ENCODE measurements at regions not wholly inside any gene's neighbourhood (a gene's known extent, or its start where the extent isn't known, plus 50 kb on each side); places are given as distances from the start of the nearest gene placed in this dataset.
"Not testable (repeated sequence)": the region's sequence is repeated elsewhere in the genome, so short reads cannot be mapped to it uniquely, and the experiment has no call there.

DNA sequence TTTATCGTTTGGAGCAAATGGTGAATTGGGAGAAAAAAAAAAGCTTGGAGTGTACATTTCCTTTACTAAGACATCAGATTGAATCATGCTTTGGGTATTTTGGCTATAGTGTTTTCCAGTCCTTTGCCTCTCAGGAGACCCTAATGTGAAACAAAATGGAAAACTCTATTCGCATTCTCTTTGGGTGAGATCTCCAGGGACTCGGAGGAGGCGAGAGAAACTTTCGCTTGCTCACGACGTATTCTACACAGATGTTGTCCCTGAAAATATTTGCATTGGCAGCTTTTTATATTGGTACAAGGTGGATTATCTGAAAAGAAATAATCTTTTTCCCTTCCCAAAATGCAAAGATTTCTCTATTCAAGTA is 1240.1 kb upstream of the WWC1 start:
- DNase-seq (ENCODE audit: low read depth), result no peak

DNA sequence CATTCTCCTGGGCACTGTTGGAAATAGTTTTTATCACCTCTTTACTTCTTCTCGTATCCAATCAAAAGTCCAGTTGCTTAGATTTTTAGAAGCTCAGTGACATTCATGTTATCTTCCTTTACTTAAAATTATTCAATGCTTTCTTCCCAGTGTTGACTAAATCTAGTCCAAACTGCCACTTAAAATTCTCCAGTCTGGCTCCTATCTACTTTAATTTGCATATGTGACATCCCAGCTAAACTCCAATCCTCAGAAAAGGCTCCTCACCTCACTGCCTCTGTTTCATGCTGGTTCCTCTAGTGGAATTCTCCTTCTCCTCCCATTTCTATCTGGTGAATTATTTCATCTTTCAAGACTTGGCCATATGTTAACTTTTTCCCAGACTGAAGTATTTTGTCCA is 1238.7 kb upstream of the WWC1 start:
- DNase-seq (ENCODE audit: low read depth), result no peak

DNA sequence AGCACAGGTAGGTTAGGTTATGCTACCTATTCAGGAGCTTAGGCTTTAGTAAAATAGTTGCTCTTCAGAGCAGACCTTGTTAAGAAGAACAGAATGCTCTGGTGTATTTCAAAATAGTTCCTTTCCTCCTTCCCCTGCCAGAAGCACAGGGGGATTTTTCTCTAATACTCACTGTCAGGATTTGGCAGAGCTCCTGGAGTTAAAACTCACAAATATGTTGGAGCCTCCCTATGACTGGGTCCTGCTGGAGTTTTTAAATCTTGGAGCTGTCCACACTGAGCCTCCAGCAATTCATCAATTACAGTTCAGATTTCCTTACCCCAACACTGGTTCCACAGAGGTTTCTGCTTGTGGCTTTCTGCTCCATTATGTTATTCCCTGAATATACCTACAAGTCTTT is 1233.8 kb upstream of the WWC1 start:
- DNase-seq (ENCODE audit: low read depth), result no peak

DNA sequence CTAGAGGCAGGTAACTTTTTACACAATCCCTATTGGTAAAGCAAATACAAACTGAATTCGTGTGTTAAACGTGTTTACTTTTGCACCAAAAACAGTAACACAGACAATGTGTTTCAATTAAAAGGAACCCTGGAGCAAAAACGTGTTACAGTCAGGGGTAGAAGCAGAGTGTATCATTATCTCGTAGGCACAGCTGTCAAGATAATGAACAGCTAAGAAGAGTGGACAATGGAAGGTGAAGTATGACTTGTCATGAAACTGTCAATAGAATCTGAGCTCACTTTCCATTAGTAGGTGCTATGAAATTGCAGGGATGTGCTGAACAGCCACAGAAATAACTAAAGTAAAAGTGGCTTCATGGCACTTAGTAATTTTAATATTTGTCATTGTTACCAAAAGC is 1229.8 kb upstream of the WWC1 start:
- DNase-seq (ENCODE audit: low read depth), result no peak

DNA sequence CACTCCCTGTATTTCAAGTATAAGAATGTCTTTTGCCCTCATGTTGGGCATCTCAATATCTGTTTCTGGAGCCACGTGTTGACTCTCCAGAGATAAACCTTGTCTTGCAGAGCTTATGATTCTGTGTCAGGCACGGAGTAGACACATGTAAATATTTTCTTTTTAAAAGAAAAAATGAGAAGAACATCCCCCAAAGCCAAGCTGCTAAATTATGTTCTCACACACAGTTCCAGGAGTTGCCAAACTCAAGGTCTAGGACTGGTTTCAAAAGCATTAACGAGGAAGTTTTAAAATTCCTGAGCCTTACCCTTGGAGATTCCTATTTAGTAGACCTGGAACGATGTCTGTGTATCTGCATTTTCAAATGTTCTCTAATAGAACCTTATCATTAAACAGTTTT is 1228.3 kb upstream of the WWC1 start:
- DNase-seq (ENCODE audit: low read depth), result no peak

DNA sequence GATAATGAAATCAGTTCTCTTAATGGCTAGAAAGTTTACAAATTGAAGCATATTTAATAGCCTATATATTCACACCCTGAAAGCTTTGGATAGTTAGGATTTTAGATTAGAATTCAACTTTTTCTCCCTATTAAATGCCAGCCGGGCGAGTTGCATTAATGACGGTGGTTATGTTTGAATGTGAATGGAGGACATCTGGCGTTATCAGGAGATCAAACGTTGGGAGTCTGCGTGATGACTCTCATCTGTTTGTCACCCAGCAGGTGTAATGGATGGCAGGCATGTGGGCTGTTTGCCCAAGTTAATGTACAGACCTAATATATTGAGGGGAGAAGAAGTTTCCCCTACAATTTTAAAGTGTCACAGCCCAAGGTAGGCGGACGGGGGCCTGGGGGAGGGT is 1227.7 kb upstream of the WWC1 start:
- no peak for DNase-seq (ENCODE audit: low read depth)

DNA sequence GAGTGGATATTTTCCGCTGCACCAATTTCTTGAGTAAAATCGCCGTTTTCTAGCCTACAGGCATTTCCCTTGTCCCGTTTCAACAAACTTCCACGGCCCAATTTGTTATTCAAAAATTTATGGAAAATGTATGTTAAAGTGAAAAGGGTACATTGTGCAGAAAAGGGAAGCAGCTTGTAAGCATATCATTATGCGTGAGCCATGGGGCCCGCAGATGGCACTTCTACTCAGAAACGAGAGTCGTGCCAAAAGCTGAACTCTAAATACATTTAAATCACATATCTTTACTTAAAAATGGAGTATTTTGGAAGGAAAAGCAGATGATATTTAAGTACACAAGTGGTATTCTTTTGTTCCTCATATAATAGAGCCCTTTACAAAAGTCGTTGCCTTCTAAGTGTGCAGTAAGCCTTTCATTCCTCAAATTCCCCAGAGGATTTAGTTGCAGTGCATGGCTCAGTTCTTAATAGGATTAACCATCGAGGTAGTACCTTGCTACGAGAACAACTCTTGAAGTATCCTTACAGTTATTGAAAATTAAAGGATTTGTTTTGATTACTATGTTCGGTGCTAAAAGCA is 1227.2 kb upstream of the WWC1 start:
- DNase-seq (ENCODE audit: low read depth), result no peak

DNA sequence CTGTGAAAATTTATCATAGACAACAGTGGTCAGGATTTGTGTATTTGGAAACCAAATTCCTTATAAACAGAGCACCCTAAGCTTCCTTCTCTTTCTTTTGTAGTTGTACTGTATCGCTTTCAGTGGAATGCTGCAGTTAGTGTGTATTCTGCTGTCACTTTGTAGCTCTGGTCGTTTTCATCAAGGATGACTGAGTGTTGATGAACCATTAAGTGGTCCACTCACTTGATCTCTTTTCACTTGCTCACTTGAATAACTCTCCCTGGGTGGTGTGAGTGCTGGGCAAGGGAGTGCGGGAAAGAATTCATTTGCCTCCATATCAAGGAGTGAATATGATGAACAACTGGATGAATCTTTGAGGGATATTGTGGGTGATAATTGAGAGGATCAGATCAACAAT is 1225.7 kb upstream of the WWC1 start:
- no peak for DNase-seq (ENCODE audit: low read depth)

DNA sequence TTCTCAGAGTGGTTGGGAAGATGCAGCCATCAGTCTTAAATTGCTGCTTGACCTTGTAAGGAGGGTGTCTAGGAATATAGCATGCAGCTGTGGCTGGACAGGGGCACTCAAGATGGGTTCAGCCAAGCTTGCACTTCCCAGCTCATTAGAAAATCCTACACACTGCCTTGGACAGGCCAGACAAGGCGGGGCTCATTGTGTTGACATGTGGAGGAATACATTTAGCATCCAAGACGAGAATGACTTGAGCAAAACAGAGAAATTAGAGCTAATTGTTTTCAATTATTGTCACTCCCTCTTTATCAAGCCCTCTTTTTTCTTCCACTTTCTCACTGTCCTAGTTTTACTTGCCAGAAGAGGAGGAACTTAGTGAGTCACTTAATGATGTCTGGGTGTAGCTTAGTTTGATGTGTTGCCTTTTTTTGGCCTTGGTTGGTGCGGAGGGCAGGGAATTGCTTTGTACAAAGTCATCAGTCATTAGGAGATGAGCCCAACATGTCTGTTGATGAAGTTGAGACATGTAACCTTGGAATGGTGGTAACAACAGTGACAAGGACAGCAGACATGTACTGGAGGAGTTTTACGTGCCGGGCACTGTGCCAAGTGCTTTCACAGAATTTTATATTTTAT is 1219.3 kb upstream of the WWC1 start:
- no peak for DNase-seq (ENCODE audit: low read depth)

DNA sequence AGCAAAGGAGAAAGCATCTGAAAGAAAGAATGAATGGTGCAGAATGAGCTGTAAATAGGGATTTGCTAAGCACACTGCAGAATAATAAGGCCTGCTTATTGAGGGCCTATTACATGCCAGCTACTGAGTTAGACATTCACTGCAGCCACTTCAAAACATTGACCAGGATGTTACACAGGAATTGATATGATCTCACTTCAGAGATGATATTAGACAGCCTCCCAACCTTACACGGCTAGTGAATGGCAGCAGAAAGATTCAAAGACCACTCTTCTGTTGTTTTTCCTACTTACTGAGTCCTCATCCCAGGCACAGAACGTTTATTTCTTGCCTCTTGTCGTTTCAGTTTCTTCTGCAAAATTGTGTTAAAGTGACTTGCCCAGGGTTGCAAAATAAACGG is 1209.9 kb upstream of the WWC1 start:
- DNase-seq (ENCODE audit: low read depth), result no peak

DNA sequence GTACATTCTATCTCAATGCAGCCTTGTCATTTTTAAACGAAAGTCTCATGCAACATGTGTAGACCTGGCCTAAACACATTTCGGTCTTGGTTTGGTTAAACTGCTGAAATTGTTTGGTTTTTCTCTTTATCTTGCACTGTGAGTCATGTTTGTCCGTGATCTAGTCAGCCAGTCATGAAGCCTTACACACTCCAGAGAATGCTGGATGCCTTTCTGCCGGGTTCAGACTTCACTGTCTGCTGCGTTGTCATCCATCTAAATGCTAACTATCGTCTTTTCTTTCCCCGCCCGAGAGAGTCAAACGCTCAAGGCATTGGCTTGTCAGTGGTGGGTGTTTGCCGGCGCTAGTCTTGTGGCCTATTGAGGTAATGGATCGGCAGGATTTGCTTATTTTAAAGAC is 1194.6 kb upstream of the WWC1 start:
- DNase-seq (ENCODE audit: low read depth), result no peak

DNA sequence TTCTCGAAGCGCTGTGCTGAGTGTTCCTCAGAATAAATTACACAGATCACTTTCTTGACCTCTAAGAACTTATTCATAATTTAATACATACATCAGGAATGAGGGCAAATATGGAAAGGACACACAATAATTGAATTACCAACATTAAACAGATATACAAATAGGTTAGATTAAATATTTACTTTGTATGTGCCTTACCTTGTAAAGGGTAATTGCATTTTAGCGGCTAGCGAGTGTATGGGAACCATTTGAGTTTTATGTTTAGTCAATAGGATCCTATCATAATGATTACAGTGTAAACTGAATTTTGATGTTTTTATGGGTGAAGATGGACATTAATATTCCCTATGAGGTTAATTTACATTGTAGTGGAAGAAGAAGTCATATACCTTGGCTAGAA is 1187.1 kb upstream of the WWC1 start:
- DNase-seq (ENCODE audit: low read depth), result no peak

DNA sequence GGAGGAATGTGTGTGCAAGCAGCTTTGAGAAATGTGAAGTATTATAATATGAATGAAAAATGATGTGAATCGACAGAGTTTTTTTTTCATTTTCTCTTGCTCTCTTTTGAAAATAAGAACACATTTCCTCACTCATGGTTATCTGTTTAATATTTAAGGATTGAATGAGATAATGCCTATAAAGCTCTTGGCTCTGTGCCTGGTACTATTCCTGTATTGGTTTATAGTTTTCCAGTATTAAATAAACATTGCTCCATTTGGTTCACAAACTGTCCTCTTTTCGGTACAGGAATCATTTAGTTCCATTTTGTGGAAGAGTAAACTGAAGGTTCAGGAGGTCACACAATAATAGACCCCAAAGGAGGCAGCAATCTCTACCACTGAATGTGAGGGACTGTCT is 1185.5 kb upstream of the WWC1 start:
- DNase-seq (ENCODE audit: low read depth), result no peak

DNA sequence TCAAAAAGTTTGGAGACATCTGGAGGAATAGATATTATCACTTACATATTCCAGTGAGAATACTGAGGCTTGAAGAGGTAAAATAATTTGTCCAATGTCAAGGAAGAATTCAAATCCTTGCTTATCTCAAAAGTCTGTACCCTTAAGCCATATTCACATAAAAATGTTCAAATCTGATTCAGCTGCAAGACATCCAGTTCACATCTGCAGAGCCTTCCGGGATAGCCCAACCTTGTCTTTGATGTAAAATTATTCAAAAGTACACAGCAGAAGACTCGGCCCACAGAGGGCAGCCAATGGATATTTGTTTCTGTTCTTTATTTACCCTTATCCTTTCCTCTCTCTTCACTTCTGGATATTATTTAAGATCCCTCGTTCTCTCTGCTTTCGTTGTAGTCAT is 1183.8 kb upstream of the WWC1 start:
- no peak for DNase-seq (ENCODE audit: low read depth)

DNA sequence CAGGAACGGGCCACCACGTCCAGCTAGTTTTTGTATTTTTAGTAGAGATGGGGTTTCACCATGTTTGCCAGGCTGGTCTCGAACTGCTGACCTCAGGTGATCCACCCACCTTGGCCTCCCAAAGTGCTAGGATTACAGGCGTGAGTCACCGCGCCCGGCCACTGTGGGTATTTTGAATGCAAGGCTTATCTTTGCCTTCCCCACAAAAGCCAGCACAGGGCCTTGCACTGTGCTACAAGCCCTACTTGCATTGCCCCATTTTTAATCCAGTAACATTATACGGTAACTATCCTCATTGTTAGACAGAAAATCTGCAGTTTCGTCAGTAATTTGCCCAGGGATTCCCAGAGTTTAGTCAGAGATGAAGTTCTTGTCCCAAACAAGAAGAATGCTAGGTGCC is 1183.2 kb upstream of the WWC1 start:
- not testable (repeated sequence) for DNase-seq (ENCODE audit: low read depth)

DNA sequence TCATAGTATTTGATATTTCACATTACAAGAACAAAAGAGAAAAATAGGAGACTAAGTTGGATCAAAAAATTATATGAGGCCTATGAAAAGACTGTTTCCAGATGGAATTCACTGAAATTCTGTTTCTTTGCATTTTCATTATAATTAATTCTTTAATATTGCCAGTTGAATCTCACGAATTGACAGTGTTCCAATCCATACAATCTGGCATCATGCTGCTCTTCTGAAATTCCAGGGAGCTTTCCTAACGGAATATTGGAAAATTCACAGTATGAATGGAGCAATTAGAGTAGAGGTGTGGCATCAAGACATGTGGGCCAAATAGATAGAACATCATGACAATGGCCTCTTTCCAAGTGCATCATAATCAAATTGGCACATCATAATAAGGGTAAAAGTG is 1178.9 kb upstream of the WWC1 start:
- no peak for DNase-seq (ENCODE audit: low read depth)

DNA sequence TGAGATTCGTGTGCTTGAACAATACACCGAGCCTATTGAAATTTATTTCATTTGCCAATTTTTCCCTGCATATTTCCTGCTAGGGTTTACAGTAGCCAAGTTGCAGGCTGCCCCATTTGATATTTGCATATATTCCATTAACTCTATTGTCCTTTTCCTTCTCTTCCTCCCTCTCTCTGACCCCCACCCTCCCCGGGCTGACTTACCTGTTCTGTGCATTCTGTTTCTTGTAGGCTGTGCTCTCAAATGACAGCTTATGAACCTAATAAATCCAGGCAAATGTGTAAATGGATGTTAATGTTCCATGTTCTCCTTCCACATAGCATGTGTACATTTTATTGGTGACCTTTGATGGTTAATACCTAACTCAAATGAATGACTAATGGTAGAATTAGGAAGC is 1169.2 kb upstream of the WWC1 start:
- no peak for DNase-seq (ENCODE audit: low read depth)

DNA sequence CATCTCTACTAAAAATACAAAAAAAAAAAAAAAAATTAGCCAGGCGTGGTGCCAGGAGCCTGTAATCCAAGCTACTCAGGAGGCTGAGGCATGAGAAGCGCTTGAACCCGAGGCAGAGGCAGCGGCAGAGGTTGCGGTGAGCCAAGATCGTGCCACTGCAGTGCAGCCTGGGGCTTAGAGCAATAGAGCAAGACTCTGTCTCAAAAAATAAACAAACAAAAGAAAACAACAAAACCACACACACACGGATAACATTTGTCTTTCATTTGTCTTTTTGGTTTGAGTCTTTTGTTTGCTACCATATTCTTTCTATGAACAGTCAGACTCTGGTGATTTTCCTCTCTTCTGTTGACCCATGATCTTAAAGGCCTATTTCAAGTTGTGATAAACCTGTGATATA is 1168.3 kb upstream of the WWC1 start:
- no peak for DNase-seq (ENCODE audit: low read depth)

DNA sequence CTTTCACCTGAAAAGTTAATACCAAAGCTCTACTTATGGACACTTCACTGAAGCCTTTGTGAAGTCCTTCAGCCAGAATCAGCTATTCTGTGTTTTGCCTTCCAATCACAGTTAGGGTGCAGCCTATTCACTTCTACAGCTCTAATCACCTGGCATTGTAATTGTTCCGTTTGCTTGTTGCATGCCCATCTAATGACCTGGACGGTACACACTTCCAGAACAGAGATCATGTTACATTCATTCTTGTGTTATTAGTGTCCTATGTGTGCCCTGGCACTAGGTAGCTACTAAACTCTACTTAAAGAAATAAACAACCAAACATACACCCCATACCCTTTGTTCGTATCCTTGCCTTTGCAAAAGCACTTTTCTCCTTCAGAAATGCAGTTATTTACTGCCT is 1162.9 kb upstream of the WWC1 start:
- DNase-seq (ENCODE audit: low read depth), result no peak

DNA sequence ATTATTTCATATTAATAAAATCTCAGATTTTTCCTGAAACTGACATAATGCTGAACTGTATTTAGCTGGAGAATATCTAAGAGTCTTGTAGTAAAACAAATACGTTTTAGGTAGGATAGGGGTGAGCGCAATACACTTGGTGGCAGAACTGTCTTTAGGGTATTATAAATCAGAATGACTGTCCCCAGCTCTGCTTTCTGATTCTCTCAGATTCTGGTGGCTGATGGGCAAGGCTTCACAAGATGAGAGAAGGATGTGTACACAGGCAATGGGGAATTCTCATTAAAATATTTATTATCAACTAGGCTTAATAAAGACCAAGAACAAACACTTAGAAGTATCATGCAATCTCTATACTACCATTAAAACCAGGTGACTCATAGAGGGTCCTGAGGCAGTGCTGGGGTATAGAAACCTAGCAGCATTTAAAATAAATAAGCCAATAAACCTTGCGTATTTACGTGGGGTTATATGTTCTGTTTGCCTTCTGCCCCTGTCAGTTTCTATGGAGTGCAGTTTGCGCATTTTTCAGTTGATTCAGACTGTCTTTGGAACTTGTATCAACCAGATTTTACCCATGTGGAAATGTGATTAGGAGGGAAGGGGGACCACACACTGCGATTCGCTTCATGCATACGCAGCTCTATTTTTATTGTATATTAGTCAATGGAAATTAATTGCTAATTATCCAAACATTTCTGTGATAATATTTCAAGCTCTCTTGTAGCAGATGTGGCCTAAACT is 1150.7 kb upstream of the WWC1 start:
- no peak for DNase-seq (ENCODE audit: low read depth)

DNA sequence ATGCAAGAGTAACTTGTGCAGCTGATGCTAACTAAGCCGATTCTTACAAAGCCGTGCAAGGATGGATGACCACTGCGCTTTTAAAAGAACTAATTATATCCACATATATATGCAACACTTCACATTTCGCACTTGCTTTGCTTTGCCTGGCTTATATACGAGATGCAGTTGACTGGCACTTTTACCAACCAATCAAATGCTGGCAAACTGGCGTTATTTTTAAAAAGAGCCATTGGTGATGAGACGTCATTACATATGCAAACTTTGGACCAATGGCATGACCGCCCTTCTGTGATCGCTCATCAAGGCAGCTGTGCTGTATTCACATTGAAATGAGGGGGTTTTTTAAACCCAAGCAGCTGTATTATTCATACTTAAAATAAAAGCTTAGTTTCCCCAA is 1147.7 kb upstream of the WWC1 start:
- no peak for DNase-seq (ENCODE audit: low read depth)

DNA sequence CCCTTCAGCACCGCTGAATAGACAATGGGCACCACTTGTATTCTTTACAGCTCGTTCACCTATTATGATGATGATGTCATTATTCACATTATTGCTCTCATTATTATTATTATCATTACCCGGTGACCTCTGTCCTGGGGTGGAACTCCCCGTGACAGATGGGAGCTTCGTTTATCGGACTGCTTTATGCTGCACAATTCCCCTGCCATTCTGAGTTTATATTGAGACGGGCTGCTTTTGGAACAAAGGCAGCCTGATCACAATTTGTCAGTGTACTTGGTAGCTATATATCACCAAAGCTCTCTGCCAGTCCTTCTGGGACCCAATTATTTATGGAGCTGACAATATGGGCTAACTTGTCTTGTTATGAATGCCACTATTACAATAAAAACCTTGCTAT is 1145.6 kb upstream of the WWC1 start:
- DNase-seq (ENCODE audit: low read depth), result no peak

DNA sequence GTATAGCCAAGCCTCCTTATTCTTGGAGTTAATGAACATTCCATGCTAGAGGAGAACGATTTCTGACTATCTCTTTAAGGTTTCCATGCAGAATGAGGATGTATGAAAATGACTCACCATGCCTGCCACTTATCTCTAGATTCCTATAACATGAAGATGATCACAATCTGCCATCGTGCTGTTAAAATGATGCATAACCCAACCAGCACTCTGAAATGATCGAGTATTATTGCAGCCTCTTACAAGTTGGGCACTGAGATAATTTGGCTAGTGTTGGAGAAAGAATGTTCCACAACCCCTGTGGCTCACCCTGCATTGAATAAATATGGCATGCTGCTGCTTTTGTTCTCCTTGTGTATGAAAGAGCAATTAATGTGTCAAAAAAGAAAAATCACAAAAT is 1143.6 kb upstream of the WWC1 start:
- DNase-seq (ENCODE audit: low read depth), result no peak

DNA sequence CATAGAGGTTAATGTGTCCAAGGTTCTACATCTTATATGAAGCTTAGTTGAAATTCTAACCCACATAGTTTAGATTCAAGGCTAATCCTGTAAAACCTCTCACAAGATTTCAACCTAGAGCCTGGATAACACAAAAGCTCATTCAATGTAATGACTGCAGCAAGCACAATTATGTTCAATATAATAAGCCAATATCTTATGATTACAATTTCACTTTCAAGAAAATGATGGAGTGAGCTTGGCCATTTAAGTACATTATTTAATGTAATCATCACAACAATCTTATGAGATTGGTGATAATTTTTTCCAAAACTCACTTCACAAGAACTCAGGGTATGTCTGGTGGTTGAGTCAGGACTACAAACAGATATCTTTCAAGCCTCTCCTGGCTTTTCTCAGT is 1140.8 kb upstream of the WWC1 start:
- DNase-seq (ENCODE audit: low read depth), result no peak

All from GM04504 (cell line).